ENCODE measurements at regions not wholly inside any gene's neighbourhood (a gene's known extent, or its start where the extent isn't known, plus 50 kb on each side); places are given as distances from the start of the nearest gene placed in this dataset.

DNA sequence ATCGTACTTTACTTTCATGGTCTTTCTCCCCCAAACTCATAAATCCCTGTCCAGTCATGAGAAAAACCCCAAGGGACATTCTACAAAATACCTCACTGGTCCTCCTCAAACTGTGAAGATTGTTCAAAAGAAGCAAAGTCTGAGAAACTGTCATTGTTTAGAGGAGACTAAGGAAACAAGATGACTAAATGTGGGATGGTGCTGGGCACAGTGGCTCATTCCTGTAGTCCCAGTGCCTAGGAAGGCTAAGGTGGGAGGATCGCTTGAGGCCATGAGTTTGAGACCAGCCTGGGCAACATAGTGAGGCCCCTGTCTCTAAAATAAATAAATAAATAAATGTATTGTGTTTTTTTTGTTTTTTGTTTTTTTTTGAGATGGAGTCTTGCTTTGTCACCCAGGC lies 74.2 kb upstream of the SCAF11 start:
- TF ChIP-seq ZNF274 (IDR thresholded peaks at IDR 0.05; ENCODE audit: low read depth, low read length) (no peak), YY1 (IDR thresholded peaks at IDR 0.05; ENCODE audit: insufficient read depth, insufficient read length) (no peak)
